KMS-11 (cell line): ENCODE measurements at regions not wholly inside any gene's neighbourhood (a gene's known extent, or its start where the extent isn't known, plus 50 kb on each side); places are given as distances from the start of the nearest gene placed in this dataset.

Source experiments
- H2AFZ ChIP-seq: fragments of 200-600 bp; sonication (generic); 2 replicates; pipeline ENCODE4 v1.6.1; 2016; ENCODE audit warnings: antibody characterized with exemption, mixed run types, low read depth
- H3K27ac ChIP-seq: fragments of 200-600 bp; sonication (generic); 2 replicates; pipeline ENCODE4 v1.6.1; 2016; ENCODE audit warnings: mild to moderate bottlenecking, mixed run types
- H3K27me3 ChIP-seq: fragments of 200-600 bp; sonication (generic); 2 replicates; pipeline ENCODE4 v1.6.1; 2017; ENCODE audit warnings: mild to moderate bottlenecking, low read depth, mixed run types, moderate library complexity; ENCODE audit not compliant: insufficient read depth
- H3K36me3 ChIP-seq: fragments of 200-600 bp; sonication (generic); 2 replicates; pipeline ENCODE4 v1.6.1; 2017; ENCODE audit warnings: mild to moderate bottlenecking, mixed run types; ENCODE audit not compliant: insufficient read depth
- H3K4me1 ChIP-seq: fragments of 200-600 bp; sonication (generic); 2 replicates; pipeline ENCODE4 v1.6.1; 2016; ENCODE audit warnings: mild to moderate bottlenecking, low read depth, mixed run types; ENCODE audit not compliant: poor library complexity, severe bottlenecking
- H3K4me2 ChIP-seq: fragments of 200-600 bp; sonication (generic); 2 replicates; pipeline ENCODE4 v1.7.0; 2016; ENCODE audit warnings: mild to moderate bottlenecking, mixed run types
- H3K4me3 ChIP-seq: fragments of 200-600 bp; sonication (generic); IDR thresholded peaks from 2 replicates; pipeline ENCODE4 v1.6.1; 2017; ENCODE audit warnings: low read depth, low read length, mixed read lengths; ENCODE audit not compliant: insufficient read depth
- H3K79me2 ChIP-seq: fragments of 200-600 bp; sonication (generic); 2 replicates; pipeline ENCODE4 v1.6.1; 2016; ENCODE audit warnings: low read depth, mixed run types; ENCODE audit not compliant: insufficient read depth
- H3K9ac ChIP-seq: fragments of 200-600 bp; sonication (generic); 2 replicates; pipeline ENCODE4 v1.6.1; 2016; ENCODE audit warnings: mild to moderate bottlenecking, mixed run types
- H4K20me1 ChIP-seq: fragments of 200-600 bp; sonication (generic); 2 replicates; pipeline ENCODE4 v1.6.1; 2016; ENCODE audit warnings: mild to moderate bottlenecking, mixed run types; ENCODE audit not compliant: insufficient read depth
- CTCF ChIP-seq: fragments of 200-600 bp; sonication (generic); conservative IDR thresholded peaks from 2 replicates; pipeline ENCODE4 v1.6.1; 2017; ENCODE audit warnings: low read depth, mild to moderate bottlenecking, antibody characterized with exemption, low read length, moderate library complexity, mixed read lengths

- H3K9ac ChIP-seq = no peak overlapping the region
- H3K27me3 ChIP-seq = no peaks in the 10 kb centered on the region
- H3K4me1 ChIP-seq = no peaks in the 10 kb centered on the region
- no peak overlapping the region for H3K4me2 ChIP-seq
- no peak overlapping the region for H3K4me3 ChIP-seq
- no peak overlapping the region for H2AFZ ChIP-seq
- no peaks in the 10 kb centered on the region for H3K36me3 ChIP-seq
- no peaks in the 10 kb centered on the region for H4K20me1 ChIP-seq
- no peak overlapping the region for H3K27ac ChIP-seq
- no peak for TF ChIP-seq CTCF
- H3K79me2 ChIP-seq = no peaks in the 10 kb centered on the region
Observed at GRCh38 chr11:80843266-80843974, 1402.6 kb upstream of the TENM4 start.

GRCh38 chr11:80842246-80842645 lies 1401.4 kb upstream of the TENM4 start:
- no peak overlapping the region for H3K4me2 ChIP-seq
- H4K20me1 ChIP-seq = no peaks in the 10 kb centered on the region
- no peak overlapping the region for H2AFZ ChIP-seq
- no peaks in the 10 kb centered on the region for H3K27me3 ChIP-seq
- no peaks in the 10 kb centered on the region for H3K36me3 ChIP-seq
- H3K4me3 ChIP-seq = no peak overlapping the region
- no peak overlapping the region for H3K9ac ChIP-seq
- H3K27ac ChIP-seq = no peak overlapping the region
- no peak for TF ChIP-seq CTCF
- H3K79me2 ChIP-seq = no peaks in the 10 kb centered on the region
- no peaks in the 10 kb centered on the region for H3K4me1 ChIP-seq

GRCh38 chr11:80841675-80842074 lies 1400.8 kb upstream of the TENM4 start:
- H3K36me3 ChIP-seq = no peaks in the 10 kb centered on the region
- H2AFZ ChIP-seq = no peak overlapping the region
- H3K4me1 ChIP-seq = no peaks in the 10 kb centered on the region
- no peak for TF ChIP-seq CTCF
- H3K27me3 ChIP-seq = no peaks in the 10 kb centered on the region
- no peak overlapping the region for H3K9ac ChIP-seq
- H3K4me2 ChIP-seq = no peak overlapping the region
- no peak overlapping the region for H3K4me3 ChIP-seq
- H3K79me2 ChIP-seq = no peaks in the 10 kb centered on the region
- no peak overlapping the region for H3K27ac ChIP-seq
- no peaks in the 10 kb centered on the region for H4K20me1 ChIP-seq

GRCh38 chr11:80838153-80838552 lies 1397.3 kb upstream of the TENM4 start:
- H3K27ac ChIP-seq = no peak overlapping the region
- no peaks in the 10 kb centered on the region for H3K79me2 ChIP-seq
- H3K9ac ChIP-seq = no peak overlapping the region
- H3K4me3 ChIP-seq = no peak overlapping the region
- H3K4me1 ChIP-seq = no peaks in the 10 kb centered on the region
- no peaks in the 10 kb centered on the region for H4K20me1 ChIP-seq
- no peaks in the 10 kb centered on the region for H3K27me3 ChIP-seq
- no peak overlapping the region for H2AFZ ChIP-seq
- no peak for TF ChIP-seq CTCF
- no peaks in the 10 kb centered on the region for H3K36me3 ChIP-seq
- H3K4me2 ChIP-seq = no peak overlapping the region
